ENCODE measurements at regions not wholly inside any gene's neighbourhood (a gene's known extent, or its start where the extent isn't known, plus 50 kb on each side); places are given as distances from the start of the nearest gene placed in this dataset.

DNA sequence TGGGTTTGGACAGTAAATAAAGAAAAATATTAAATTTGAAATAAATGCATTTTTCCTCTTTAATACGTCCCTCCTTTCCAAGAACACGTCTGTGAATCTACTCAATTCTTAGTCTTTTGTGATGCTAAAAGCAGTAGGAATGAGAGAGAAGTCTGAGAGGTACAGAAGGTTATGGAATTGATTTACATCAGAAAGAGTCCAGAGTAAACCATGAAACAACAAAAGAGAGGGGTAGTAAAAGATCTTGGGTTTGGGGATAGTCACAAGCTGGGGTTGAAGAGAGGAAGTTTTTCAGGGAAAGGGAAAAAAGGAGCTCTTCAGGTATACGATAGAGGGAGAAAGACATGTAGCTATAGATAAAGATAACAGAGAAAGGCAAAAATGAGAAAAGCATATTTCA is 215.4 kb downstream of the RAB28 start (continued):
- TF ChIP-seq, protein P1, sequence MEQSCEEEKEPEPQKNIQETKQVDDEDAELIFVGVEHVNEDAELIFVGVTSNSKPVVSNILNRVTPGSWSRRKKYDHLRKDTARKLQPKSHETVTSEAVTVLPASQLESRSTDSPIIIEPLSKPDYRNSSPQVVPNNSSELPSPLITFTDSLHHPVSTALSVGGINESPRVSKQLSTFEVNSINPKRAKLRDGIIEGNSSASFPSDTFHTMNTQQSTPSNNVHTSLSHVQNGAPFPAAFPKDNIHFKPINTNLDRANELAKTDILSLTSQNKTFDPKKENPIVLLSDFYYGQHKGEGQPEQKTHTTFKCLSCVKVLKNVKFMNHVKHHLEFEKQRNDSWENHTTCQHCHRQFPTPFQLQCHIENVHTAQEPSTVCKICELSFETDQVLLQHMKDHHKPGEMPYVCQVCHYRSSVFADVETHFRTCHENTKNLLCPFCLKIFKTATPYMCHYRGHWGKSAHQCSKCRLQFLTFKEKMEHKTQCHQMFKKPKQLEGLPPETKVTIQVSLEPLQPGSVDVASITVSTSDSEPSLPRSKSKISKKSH (CRISPR knock-in tag; IDR thresholded peaks at IDR 0.05; ENCODE audit: borderline replicate concordance), result no peak
- no peak for TF ChIP-seq TSC22D2 (CRISPR knock-in tag; IDR thresholded peaks at IDR 0.05; ENCODE audit: borderline replicate concordance)
- TF ChIP-seq, protein P2, sequence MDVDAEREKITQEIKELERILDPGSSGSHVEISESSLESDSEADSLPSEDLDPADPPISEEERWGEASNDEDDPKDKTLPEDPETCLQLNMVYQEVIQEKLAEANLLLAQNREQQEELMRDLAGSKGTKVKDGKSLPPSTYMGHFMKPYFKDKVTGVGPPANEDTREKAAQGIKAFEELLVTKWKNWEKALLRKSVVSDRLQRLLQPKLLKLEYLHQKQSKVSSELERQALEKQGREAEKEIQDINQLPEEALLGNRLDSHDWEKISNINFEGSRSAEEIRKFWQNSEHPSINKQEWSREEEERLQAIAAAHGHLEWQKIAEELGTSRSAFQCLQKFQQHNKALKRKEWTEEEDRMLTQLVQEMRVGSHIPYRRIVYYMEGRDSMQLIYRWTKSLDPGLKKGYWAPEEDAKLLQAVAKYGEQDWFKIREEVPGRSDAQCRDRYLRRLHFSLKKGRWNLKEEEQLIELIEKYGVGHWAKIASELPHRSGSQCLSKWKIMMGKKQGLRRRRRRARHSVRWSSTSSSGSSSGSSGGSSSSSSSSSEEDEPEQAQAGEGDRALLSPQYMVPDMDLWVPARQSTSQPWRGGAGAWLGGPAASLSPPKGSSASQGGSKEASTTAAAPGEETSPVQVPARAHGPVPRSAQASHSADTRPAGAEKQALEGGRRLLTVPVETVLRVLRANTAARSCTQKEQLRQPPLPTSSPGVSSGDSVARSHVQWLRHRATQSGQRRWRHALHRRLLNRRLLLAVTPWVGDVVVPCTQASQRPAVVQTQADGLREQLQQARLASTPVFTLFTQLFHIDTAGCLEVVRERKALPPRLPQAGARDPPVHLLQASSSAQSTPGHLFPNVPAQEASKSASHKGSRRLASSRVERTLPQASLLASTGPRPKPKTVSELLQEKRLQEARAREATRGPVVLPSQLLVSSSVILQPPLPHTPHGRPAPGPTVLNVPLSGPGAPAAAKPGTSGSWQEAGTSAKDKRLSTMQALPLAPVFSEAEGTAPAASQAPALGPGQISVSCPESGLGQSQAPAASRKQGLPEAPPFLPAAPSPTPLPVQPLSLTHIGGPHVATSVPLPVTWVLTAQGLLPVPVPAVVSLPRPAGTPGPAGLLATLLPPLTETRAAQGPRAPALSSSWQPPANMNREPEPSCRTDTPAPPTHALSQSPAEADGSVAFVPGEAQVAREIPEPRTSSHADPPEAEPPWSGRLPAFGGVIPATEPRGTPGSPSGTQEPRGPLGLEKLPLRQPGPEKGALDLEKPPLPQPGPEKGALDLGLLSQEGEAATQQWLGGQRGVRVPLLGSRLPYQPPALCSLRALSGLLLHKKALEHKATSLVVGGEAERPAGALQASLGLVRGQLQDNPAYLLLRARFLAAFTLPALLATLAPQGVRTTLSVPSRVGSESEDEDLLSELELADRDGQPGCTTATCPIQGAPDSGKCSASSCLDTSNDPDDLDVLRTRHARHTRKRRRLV (CRISPR knock-in tag; IDR thresholded peaks at IDR 0.05), result no peak
- TF ChIP-seq HOXA3 (CRISPR knock-in tag; IDR thresholded peaks at IDR 0.05), result no peak
- TF ChIP-seq, protein P3, sequence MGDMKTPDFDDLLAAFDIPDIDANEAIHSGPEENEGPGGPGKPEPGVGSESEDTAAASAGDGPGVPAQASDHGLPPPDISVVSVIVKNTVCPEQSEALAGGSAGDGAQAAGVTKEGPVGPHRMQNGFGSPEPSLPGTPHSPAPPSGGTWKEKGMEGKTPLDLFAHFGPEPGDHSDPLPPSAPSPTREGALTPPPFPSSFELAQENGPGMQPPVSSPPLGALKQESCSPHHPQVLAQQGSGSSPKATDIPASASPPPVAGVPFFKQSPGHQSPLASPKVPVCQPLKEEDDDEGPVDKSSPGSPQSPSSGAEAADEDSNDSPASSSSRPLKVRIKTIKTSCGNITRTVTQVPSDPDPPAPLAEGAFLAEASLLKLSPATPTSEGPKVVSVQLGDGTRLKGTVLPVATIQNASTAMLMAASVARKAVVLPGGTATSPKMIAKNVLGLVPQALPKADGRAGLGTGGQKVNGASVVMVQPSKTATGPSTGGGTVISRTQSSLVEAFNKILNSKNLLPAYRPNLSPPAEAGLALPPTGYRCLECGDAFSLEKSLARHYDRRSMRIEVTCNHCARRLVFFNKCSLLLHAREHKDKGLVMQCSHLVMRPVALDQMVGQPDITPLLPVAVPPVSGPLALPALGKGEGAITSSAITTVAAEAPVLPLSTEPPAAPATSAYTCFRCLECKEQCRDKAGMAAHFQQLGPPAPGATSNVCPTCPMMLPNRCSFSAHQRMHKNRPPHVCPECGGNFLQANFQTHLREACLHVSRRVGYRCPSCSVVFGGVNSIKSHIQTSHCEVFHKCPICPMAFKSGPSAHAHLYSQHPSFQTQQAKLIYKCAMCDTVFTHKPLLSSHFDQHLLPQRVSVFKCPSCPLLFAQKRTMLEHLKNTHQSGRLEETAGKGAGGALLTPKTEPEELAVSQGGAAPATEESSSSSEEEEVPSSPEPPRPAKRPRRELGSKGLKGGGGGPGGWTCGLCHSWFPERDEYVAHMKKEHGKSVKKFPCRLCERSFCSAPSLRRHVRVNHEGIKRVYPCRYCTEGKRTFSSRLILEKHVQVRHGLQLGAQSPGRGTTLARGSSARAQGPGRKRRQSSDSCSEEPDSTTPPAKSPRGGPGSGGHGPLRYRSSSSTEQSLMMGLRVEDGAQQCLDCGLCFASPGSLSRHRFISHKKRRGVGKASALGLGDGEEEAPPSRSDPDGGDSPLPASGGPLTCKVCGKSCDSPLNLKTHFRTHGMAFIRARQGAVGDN (CRISPR knock-in tag; IDR thresholded peaks at IDR 0.05), result no peak
- no peak for TF ChIP-seq SRSF4 (IDR thresholded peaks at IDR 0.05; ENCODE audit: low read depth, low read length, poor library complexity, severe bottlenecking)
- no peak for TF ChIP-seq KLF13 (CRISPR knock-in tag; IDR thresholded peaks at IDR 0.05)
- no peak for TF ChIP-seq ZNF777 (CRISPR knock-in tag; IDR thresholded peaks at IDR 0.05)
- TF ChIP-seq, protein P4, sequence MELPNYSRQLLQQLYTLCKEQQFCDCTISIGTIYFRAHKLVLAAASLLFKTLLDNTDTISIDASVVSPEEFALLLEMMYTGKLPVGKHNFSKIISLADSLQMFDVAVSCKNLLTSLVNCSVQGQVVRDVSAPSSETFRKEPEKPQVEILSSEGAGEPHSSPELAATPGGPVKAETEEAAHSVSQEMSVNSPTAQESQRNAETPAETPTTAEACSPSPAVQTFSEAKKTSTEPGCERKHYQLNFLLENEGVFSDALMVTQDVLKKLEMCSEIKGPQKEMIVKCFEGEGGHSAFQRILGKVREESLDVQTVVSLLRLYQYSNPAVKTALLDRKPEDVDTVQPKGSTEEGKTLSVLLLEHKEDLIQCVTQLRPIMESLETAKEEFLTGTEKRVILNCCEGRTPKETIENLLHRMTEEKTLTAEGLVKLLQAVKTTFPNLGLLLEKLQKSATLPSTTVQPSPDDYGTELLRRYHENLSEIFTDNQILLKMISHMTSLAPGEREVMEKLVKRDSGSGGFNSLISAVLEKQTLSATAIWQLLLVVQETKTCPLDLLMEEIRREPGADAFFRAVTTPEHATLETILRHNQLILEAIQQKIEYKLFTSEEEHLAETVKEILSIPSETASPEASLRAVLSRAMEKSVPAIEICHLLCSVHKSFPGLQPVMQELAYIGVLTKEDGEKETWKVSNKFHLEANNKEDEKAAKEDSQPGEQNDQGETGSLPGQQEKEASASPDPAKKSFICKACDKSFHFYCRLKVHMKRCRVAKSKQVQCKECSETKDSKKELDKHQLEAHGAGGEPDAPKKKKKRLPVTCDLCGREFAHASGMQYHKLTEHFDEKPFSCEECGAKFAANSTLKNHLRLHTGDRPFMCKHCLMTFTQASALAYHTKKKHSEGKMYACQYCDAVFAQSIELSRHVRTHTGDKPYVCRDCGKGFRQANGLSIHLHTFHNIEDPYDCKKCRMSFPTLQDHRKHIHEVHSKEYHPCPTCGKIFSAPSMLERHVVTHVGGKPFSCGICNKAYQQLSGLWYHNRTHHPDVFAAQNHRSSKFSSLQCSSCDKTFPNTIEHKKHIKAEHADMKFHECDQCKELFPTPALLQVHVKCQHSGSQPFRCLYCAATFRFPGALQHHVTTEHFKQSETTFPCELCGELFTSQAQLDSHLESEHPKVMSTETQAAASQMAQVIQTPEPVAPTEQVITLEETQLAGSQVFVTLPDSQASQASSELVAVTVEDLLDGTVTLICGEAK (IDR thresholded peaks at IDR 0.05), result no peak
- TF ChIP-seq, protein P4 (CRISPR knock-in tag; IDR thresholded peaks at IDR 0.05), result no peak

Data from HepG2 (cell line).